ENCODE measurements at regions not wholly inside any gene's neighbourhood (a gene's known extent, or its start where the extent isn't known, plus 50 kb on each side); places are given as distances from the start of the nearest gene placed in this dataset.

DNA sequence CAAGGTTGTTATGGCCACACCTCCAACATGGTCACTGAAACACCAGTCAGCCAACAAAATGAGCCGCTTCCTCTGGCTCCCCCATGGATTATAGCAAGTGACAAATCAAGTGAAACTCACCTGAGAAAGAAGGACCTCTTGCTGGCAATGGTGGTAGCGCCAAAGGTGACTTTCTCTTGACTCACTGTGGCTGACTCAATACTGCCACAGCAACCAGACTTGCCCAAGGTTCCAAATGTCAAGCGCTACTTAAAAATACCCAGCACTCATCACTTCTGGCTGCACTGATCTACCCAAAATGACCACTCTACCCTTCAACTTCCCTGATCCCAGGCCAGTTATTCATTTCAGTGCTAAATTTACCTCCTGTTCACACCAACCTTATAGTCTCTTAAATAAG lies 495.5 kb downstream of the FOXO1 start:
- TF ChIP-seq, protein P1, sequence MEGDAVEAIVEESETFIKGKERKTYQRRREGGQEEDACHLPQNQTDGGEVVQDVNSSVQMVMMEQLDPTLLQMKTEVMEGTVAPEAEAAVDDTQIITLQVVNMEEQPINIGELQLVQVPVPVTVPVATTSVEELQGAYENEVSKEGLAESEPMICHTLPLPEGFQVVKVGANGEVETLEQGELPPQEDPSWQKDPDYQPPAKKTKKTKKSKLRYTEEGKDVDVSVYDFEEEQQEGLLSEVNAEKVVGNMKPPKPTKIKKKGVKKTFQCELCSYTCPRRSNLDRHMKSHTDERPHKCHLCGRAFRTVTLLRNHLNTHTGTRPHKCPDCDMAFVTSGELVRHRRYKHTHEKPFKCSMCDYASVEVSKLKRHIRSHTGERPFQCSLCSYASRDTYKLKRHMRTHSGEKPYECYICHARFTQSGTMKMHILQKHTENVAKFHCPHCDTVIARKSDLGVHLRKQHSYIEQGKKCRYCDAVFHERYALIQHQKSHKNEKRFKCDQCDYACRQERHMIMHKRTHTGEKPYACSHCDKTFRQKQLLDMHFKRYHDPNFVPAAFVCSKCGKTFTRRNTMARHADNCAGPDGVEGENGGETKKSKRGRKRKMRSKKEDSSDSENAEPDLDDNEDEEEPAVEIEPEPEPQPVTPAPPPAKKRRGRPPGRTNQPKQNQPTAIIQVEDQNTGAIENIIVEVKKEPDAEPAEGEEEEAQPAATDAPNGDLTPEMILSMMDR (conservative IDR thresholded peaks at IDR 0.05 in 1 of 2, IDR thresholded peaks at IDR 0.05 in 1 of 2; ENCODE audit: low read depth in 1 of 2, low read length in 2 of 2) = no peak
- TF ChIP-seq EZH2 (IDR thresholded peaks at IDR 0.05; ENCODE audit: low read length, missing control alignments) = no peak

Data from fibroblast of lung (primary cell).